ENCODE measurements at regions not wholly inside any gene's neighbourhood (a gene's known extent, or its start where the extent isn't known, plus 50 kb on each side); places are given as distances from the start of the nearest gene placed in this dataset.

- Histone ChIP-seq H4K8ac (replicated peaks; ENCODE audit: insufficient read length, low read depth, low read length) (no peak overlapping the region), H2BK120ac (ENCODE audit: low read depth, low read length, poor library complexity, severe bottlenecking) (no peak overlapping the region), H3K9ac (ENCODE audit: extremely low read depth, insufficient read length, low read length) (no peak overlapping the region), H2AK5ac (ENCODE audit: insufficient read length, low read length) (no peak overlapping the region), H3K56ac (ENCODE audit: insufficient read length, low read depth, low read length) (no peak overlapping the region), H3K4me1 (ENCODE audit: insufficient read depth, low read length) (no peaks in the 10 kb centered on the region), H4K91ac (ENCODE audit: insufficient read length, low read depth, low read length) (no peak overlapping the region), H3K23ac (ENCODE audit: insufficient read length, low read depth, low read length) (no peak overlapping the region), H2BK5ac (ENCODE audit: insufficient read length, low read length) (no peak overlapping the region), H3K18ac (ENCODE audit: insufficient read length, low read depth, low read length) (no peak overlapping the region), H4K5ac (ENCODE audit: insufficient read length, low read depth, low read length) (no peak overlapping the region), H3K9me3 (ENCODE audit: control insufficient read depth, low read depth, low read length) (no peaks in the 10 kb centered on the region), H3K79me2 (ENCODE audit: insufficient read depth, low read length) (no peaks in the 10 kb centered on the region), H3K14ac (ENCODE audit: insufficient read depth, low read length) (no peak overlapping the region), H2AFZ (ENCODE audit: low read length) (no peak overlapping the region), H2BK20ac (ENCODE audit: low read depth, low read length, poor library complexity, severe bottlenecking) (no peak overlapping the region), H3K79me1 (ENCODE audit: insufficient read depth, low read depth, low read length, poor library complexity, severe bottlenecking) (no peaks in the 10 kb centered on the region), H3K27me3 (ENCODE audit: insufficient read depth, low read length) (no peaks in the 10 kb centered on the region), H3K27ac (ENCODE audit: insufficient read length, low read depth, low read length) (no peak overlapping the region), H3K4me2 (ENCODE audit: insufficient read depth, insufficient read length, low read length) (no peak overlapping the region), H2BK12ac (ENCODE audit: insufficient read length, low read depth, low read length) (no peak overlapping the region), H3K23me2 (ENCODE audit: insufficient read length, low read depth, low read length, poor library complexity, severe bottlenecking) (no peaks in the 10 kb centered on the region), H3K4ac (ENCODE audit: low read depth, low read length) (no peak overlapping the region), H4K20me1 (ENCODE audit: control insufficient read depth, insufficient read depth, insufficient read length) (no peaks in the 10 kb centered on the region), H2BK15ac (ENCODE audit: low read depth, low read length) (no peak overlapping the region), H3T11ph (ENCODE audit: low read length) (no peak overlapping the region)
- Mint-ChIP-seq H3K27me3 (ENCODE audit: low read depth) (peaks cover 9% of the 10 kb centered on the region), H3K27ac (no peak overlapping the region), H3K4me3 (no peak overlapping the region), H3K4me1 (no peaks in the 10 kb centered on the region), H3K36me3 (ENCODE audit: insufficient read depth in 1 of 3, low read depth in 3 of 3) (no peaks in the 10 kb centered on the region; a peak in 1 of 7 replicates), H3K9me3 (peaks cover 0 to 4% of the 10 kb centered on the region in 2 experiments; a peak in 2 of 5 replicates)
- WGBS (ENCODE audit: extremely low coverage, insufficient read length, low lambda C conversion rate), result no CpG with 5 or more reads among the region's 21 CpGs
- TF ChIP-seq, protein P1, sequence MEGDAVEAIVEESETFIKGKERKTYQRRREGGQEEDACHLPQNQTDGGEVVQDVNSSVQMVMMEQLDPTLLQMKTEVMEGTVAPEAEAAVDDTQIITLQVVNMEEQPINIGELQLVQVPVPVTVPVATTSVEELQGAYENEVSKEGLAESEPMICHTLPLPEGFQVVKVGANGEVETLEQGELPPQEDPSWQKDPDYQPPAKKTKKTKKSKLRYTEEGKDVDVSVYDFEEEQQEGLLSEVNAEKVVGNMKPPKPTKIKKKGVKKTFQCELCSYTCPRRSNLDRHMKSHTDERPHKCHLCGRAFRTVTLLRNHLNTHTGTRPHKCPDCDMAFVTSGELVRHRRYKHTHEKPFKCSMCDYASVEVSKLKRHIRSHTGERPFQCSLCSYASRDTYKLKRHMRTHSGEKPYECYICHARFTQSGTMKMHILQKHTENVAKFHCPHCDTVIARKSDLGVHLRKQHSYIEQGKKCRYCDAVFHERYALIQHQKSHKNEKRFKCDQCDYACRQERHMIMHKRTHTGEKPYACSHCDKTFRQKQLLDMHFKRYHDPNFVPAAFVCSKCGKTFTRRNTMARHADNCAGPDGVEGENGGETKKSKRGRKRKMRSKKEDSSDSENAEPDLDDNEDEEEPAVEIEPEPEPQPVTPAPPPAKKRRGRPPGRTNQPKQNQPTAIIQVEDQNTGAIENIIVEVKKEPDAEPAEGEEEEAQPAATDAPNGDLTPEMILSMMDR (conservative IDR thresholded peaks at IDR 0.05), result no peak
- no peak for DNase-seq
Observed at GRCh38 chr12:124667506-124668326, 100.3 kb upstream of the NCOR2 start.

All from H9 (cell line).